HG02870 (cell line): ENCODE measurements at regions not wholly inside any gene's neighbourhood (a gene's known extent, or its start where the extent isn't known, plus 50 kb on each side); places are given as distances from the start of the nearest gene placed in this dataset.
"Not testable (repeated sequence)": the region's sequence is repeated elsewhere in the genome, so short reads cannot be mapped to it uniquely, and the experiment has no call there.

Experiments
- ATAC-seq: cut with Tn5 transposase; IDR thresholded peaks from one replicate; pipeline ENCODE4 v1.9.1; 2021; ENCODE audit warnings: mild to moderate bottlenecking, moderate library complexity; ENCODE audit not compliant: unreplicated experiment

DNA sequence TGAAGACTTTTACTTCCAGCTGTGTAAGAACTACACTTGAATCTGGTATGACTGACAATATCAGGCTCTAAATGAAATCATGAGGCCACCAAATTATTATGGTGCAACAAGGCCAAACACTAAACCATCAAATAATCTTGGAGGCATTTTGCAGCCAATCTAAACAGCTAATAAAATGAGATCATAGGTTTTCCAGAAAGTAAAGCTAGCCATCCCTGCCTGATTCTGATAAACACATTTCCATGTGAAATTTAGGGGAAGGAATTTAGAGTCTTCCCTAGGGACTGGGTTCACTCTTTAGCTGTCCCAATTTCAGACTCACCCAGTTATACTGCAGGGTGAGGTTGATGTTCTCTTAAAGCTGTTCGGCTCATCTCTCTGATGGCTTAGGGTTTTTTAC, 190.3 kb upstream of the TMEM196 start:
- no peak for ATAC-seq

DNA sequence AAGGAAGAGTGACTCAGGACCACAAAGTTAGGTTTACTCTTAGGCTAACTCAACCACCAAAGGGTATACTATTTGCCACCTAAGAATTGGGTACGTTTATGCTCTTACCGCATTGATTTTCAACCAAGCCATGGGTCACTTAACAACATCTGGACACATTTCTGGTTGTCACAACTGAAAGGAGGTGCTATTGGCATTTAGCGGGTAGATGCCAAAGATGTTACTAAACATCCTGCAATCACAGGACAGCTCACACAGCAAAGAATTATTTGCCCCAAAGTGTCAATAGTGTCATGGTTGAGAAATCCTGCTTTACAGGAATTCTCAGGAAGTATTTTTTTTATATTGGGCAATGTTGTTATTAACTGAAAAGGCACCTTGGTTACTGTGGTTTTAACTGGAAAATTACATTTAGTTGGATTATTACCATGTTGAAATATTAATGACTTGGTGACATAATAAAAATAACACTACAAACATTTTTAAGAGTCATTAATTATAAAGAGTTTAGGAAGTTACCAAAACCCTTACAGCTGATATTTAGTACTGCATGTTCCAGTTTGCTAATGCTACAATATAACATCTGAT, 185.0 kb upstream of the TMEM196 start:
- ATAC-seq, result no peak

DNA sequence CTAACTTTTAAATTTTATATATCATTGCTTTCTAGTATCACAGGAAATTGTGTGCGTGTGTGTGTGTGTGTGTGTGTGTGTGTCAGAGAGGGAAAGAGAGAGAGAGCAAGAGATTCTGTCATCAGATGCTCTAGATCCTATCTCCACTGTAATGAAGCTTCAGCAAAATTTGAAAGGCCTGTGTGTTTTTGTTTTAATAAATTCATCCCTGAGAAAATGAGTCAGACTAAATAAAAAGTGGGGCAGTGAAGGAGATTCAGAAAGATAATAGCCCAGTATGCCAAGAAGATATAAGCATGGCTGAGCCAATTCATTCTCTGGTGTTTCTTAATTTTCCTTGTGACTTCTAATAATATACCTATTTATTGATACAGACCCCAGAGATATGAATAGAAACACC, 184.2 kb upstream of the TMEM196 start:
- ATAC-seq, result no peak

DNA sequence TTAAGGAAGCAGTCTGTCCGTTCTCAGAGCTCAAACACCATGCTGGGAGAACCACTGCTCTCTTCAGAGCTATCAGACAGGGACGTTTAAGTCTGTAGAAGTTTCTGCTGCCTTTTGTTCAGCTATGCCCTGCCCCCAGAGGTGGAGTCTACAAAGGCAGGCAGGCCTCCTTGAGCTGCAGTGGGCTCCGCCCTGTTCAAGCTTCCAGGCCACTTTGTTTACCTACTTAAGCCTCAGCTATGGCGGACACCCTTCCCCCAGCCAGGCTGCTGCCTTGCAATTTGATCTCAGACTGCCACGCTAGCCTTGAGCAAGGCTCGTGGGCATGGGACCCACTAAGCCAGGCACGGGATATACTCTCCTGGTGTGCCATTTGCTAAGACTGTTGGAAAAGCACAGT, 180.7 kb upstream of the TMEM196 start:
- ATAC-seq, result not testable (repeated sequence)

DNA sequence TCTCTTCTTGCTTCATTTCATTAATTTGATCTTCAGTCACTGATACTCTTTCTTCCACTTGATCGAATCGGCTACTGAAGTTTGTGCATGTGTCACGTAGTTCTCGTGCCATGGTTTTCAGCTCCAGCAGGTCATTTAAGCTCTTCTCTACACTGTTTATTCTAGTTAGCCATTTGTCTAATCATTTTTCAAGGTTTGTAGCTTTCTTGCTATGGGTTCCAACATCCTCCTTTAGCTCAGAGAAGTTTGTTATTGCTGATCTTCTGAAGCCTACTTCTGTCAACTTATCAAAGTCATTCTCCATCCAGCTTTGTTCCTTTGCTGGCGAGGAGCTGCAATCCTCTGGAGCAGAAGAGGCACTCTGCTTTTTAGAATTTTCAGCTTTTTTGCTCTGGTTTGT, 180.0 kb upstream of the TMEM196 start:
- ATAC-seq, result not testable (repeated sequence)

DNA sequence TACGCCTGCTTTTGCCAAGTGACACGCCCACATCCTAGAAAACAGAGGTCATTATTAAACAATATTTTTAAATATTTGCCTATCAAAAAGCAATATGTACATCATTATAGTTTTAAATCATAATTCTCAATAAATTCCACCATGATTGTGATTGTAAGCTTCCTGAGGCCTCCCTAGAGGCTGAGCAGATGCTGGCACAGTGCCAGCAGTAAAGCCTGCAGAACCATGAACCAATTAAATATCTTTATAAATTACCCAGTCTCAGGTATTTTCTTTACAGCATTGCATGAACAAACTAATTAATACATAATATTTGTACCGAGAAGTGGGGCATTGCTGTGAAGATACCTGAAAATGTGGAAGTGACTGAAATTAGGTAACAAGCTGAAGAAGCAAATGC, 174.7 kb upstream of the TMEM196 start:
- no peak for ATAC-seq

DNA sequence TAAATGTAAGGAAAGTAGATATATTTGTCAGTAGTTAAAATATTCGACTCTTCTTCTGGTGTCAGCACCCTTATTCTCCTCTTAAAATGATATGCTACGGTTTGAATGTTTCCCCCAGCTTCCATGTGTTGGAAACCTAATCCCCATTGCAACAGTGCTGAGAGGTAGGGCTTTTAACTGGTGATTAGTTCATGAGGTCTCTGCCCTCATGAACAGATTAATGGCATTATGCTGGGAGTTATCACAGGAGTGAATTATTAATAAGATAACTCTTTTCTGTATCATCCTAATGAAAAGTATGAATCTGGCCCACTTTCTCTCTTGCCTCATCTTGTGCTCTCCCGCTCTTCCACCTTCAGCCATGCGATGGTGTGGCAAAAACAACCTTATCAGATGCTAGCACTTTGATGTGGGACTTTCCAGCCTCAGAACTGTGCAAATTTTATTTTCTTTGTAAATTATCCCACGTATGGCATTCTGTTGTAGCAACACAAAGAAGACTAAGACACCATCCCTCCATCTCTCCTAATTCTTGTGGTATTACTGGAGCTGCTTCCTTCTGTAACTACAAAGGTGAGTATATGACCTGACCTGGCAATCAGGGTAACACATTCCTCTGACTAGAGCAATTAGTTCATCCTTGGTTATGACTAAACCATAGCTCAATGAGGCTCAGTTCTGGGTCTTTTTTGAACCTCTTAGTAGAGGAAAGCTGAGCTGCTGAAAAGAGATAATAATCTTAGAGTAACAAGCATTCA, 171.1 kb upstream of the TMEM196 start:
- ATAC-seq, result no peak

DNA sequence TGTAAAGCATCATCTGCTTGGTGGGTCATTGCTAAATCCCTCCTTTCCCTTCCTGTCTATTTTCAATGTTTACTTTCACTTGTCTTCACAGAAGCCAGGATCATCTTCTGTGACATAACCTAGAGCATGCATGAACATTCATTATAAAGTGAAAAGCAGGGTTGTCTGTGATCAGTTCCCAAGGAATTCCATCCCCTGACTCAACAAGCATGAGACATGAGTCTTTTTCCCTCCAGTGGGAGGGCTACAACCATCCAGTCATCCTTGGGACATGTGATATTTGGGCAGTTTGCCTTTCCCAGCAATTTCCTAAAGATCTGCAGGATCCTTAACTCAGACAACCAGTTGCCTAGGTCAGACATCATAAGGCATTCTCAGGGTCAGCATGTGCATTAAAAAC, 166.3 kb upstream of the TMEM196 start:
- no peak for ATAC-seq

DNA sequence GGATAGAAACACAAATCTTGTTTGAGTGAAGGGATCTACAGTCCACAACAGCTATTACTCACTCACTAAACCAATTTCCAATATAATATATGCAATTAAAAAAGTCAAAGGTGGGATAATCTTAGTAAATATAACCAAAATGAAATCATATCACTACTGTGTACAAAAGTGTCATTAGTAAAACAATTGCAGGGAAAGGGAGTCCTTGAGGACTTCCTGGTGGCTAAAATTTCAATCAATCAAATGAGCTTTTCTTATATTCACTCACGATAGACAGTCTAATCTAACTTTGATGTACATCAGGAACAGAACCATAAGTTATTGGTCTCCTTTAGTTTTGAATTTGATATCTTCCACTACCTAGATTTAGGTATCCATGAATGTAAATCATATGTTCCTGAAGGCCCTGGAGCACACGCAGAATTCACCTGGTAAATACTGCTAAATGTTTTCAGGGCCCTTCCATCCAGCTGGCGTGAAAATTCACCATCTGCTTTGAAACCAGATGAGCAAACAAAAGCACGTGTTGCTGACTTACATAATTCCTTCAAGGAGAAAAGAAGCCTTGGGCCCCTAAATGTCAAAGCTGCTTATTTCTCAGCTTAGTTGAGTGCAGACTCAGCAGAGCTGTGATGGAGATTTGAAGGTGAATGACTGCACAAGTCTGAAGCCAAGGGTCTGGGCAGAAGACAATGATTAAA, 159.3 kb upstream of the TMEM196 start:
- no peak for ATAC-seq

DNA sequence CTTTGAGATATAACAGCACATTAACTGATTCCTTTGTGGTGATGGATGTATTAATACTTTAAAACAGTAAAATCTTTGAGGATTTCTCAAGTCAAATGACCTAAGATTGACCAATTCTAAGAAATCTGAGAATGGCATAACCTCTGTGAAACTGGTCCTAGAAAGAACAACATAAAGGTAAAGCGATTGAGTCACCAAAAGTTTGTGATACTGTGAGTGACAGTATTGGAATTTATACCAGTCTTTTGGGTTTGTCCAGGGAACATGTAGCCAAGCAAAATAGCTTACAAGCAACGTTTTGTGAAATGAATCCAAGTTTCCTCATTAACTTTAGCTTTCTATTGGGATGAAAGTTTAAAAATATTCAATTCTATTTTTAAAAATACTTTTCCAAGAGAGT, 157.4 kb upstream of the TMEM196 start:
- ATAC-seq, result no peak

DNA sequence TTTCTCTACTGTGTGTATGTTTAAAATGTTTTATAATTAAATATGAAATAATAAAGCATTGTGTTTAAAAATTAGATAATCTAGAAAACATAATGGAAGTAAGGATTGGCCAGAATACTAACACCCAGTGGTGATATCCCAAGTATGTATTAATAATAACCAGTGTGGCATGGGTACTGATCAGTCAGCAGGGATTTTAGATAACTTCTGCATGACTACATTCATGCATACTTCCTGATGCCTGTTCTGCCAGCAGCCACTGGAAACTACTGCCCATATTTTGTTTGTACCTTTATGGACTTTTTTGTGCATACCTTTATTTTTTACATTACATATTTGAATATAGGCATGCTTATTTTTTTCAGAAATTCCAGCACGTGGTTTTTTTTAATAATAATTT, 156.6 kb upstream of the TMEM196 start:
- no peak for ATAC-seq

DNA sequence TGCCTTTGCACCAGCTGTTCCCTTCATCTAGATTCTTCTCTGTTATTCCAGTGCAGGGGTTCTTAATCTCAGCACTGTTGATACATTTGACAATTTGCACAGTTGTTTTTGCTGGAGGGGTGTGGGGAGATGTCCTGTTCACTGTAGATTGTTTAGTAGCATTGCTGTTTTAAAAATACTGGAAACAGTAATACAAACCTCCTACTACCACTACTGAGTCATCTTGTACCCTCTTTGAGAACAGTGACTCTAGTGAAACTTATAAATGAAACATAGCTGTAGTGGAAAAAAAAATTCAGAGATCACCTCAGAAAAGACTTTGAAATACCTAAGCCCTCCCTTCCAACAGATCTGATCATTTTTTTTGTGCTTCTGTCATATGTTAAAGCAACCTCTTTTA, 154.8 kb upstream of the TMEM196 start:
- peak; percentile 98 for ATAC-seq

DNA sequence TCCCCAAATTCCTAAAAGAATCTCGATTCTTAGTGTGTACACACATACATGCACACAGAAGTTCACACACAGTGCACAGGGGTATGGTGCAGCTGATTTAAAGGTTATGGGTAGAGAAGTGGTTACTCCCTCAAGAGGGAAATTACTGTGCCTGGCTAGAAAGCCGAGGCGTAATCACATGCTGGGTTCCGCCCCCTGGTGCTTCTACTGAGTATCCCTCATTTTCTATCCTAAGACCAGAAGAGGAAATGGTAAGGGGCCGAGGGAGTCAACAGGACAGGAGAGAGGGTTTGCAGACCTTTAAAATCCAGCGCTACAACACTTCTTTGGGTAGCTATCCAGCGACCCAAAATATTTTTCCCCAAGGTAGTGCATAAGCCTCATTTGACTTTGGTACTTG, 147.3 kb upstream of the TMEM196 start:
- ATAC-seq, result no peak

DNA sequence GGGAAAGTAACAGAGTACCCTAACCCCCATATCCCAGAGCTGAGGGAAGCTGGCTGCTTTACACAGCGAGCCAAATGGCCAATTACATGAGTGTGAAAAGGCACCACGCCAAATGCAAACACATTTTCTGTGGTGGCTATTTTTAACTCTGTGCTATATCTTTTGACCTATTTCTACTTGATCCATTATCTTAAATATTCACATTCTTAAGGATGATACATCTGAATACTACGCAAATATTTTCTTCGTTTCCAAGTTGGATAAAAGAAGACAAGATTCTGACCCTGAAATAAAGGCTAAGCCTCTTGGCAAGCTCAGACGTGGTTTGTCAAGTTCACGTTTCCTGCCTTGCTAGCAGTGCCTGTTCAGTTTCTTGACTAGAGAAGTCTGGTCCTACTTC, 146.7 kb upstream of the TMEM196 start:
- ATAC-seq, result no peak

DNA sequence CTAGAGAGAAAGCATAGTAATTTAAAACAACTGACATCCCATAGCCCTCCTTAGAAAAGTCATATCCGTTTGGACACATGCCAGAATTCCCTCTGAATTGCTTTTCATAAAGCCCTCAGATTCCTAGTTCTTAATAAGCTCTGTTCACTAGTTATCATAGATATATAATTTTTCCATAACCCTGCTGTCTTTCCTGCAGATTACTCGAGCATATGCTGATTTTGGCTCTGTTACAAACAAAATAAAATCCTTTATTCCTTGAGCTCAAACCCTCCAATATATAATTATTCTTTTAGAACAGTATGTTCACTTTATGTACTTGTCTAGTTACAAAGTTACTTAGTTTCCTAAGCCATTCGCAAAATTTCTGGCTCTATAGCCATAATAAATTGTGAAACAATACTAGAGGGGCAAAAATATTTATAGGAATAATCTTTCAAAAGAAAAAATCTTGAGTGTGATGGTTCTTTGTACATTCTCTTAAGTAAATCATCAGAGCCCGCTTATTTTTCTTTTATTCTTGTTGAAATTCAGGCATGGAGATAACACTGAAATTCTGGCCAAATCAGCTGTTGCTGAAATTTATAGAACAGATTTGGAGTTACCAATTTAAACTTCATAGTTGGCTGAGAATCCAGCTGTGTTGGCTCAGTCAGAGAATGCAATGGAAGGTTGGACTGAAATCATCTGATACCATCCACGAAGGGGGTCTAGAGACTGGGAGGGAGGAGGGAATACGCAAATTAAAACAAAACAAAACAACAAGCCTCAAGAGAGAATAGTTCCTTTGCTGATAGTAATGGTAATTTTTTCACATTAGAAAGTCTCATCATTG, 146.1 kb upstream of the TMEM196 start:
- no peak for ATAC-seq

DNA sequence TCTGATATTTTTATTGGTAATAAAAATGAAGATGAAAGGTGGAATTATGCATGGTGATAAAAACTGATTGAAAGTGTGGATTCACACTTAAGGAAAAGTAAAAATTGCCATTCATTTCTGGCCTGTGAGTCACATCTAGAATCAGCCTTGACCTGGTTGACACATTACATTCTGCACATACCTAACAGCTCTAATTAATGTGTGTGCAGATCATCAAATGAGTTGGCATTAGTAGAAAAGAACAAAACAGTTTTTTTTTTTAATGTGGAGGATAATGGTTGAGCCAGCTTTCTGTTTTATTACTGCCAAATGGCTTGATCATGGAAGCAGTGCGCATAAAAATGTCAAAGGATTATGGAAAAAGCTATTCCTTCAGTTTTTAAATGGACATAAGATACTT, 142.6 kb upstream of the TMEM196 start:
- no peak for ATAC-seq

DNA sequence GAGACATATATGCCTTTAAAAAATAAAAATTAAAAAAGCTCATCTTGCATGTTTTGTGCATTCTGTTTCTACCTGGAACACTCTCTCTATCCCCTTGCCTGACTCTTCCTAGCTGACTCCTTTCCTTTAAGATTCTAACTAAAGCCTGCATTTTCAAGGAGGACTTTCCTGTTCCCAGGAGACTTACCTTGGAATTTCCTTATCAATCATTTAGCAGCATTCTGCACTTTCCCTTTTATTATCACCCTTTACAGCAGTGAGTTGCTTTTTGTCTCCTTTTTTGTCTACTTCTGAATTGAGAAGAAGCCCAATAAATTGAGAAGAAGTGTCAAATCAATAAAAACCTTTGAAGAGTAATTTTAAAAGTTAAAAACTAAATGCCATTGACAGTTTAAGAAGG, 142.2 kb upstream of the TMEM196 start:
- no peak for ATAC-seq

DNA sequence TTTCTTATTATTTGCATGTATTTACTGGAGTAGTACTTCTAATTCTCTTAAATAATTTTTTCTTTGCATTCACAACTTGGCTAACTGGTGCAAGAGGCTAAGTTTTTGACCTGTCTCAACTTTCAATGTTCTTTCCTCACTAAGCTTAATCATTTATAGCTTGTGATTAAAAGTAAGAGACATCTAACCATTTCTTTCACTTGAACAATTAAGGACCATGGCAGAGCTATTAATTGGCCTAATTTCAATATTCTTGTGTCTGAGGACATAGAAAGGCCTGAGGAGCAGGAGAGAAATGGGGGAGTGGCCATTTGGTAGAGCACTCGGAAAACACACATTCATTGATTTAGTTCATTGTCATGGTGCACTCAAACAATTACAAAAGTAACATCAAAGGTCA, 141.4 kb upstream of the TMEM196 start:
- no peak for ATAC-seq

DNA sequence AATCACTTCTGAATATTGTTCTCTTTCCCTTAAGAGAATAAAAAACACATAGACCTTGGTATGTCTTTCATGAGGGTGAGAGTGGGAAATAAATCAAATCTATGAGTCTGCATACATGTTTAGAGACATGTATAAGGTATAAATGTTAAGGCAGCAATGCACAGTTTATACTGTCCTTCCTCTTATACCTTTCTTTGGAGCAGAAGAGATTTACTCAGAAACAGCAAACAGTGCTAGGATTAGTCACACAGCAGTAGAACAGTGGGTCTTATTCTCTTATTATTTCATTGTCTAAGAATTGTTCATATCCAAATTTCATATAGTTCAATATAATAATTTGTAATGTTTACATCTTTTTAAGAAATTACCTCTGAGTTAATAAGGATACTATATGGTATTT, 126.7 kb upstream of the TMEM196 start:
- no peak for ATAC-seq

DNA sequence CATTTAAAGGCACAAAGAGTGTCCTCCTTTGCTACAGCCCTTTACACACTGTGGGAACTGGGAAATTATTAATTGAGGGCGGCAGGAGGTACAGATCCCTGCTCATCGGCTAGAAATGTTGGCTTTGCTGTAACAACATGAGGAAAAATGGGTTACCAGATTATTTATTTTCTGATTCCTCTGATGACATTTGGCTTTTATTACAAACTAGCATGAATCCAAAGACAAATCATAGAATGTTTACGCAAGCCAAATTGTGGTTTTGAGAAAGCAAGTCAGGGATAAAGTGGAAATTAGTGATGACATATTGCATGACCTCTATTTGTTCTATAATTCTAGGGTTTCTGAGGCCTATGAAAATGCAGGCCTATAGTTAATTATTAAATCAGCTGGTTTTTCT, 126.1 kb upstream of the TMEM196 start:
- ATAC-seq, result no peak

DNA sequence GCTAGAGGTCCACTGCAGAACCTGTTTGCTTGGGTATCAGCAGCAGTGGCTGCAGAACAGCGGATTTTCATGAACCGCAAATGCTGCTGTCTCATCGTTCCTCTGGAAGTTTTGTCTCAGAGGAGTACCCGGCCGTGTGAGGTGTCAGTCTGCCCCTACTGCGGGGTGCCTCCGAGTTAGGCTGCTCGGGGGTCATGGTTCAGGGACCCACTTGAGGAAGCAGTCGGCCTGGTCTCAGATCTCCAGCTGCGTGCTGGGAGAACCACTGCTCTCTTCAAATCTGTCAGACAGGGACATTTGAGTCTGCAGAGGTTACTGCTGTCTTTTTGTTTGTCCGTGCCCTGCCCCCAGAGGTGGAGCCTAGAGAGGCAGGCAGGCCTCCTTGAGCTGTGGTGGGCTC, 109.5 kb upstream of the TMEM196 start:
- ATAC-seq, result not testable (repeated sequence)
